HepG2 (cell line): ENCODE measurements at regions not wholly inside any gene's neighbourhood (a gene's known extent, or its start where the extent isn't known, plus 50 kb on each side); places are given as distances from the start of the nearest gene placed in this dataset.

ENCODE experiments used
- CBX1 ChIP-seq: IDR thresholded peaks from one replicate; pipeline ENCODE4 v1.6.1; 2016; ENCODE audit warnings: antibody characterized with exemption, low read depth
- CERS6 ChIP-seq: sonication (generic); formaldehyde crosslinking; IDR thresholded peaks from 2 replicates; pipeline ENCODE4 v1.5.0; 2020; ENCODE audit warnings: missing genetic modification reagents
- CTCF ChIP-seq: sonication (generic); formaldehyde crosslinking; IDR thresholded peaks from 2 replicates; pipeline ENCODE4 v1.5.0; 2020; ENCODE audit warnings: mild to moderate bottlenecking, missing genetic modification reagents, moderate library complexity
- FOXK2 ChIP-seq: fragments of 450-650 bp; IDR thresholded peaks from 2 replicates; pipeline ENCODE4 v1.6.1; 2016
- JUNB ChIP-seq: sonication (generic); formaldehyde crosslinking; IDR thresholded peaks from 2 replicates; pipeline ENCODE4 v1.8.0; 2022; ENCODE audit warnings: missing genetic modification reagents, mild to moderate bottlenecking, borderline replicate concordance
- MAZ ChIP-seq, 2 experiments: sonication (generic) in 1 of 2; formaldehyde crosslinking in 1 of 2; IDR thresholded peaks; 2 replicates each; pipeline versions ENCODE4 v1.5.0 to v1.6.1; 2012 to 2020; ENCODE audit warnings: low read depth in 2 of 2, mild to moderate bottlenecking in 2 of 2, borderline replicate concordance in 1 of 2, improper control_type of control experiment in 1 of 2, low read length in 1 of 2, missing genetic modification reagents in 1 of 2, moderate library complexity in 1 of 2
- PRDM10 ChIP-seq: sonication (generic); formaldehyde crosslinking; IDR thresholded peaks from 2 replicates; pipeline ENCODE4 v1.4.0; 2020; ENCODE audit warnings: low read depth, missing genetic modification reagents
- SNAPC2 ChIP-seq: sonication (generic); formaldehyde crosslinking; IDR thresholded peaks from 2 replicates; pipeline ENCODE4 v1.8.1; 2022; ENCODE audit warnings: mild to moderate bottlenecking, missing genetic modification reagents
- ZBTB40 ChIP-seq, 2 experiments: fragments of 450-650 bp in 1 of 2; sonication (generic) in 1 of 2; formaldehyde crosslinking in 1 of 2; IDR thresholded peaks; 2 replicates each; pipeline versions ENCODE4 v1.6.1 to v1.8.0; 2016 to 2022; ENCODE audit warnings: antibody characterized with exemption in 1 of 2, mild to moderate bottlenecking in 1 of 2, missing genetic modification reagents in 1 of 2
- ZNF790 ChIP-seq: sonication (generic); formaldehyde crosslinking; IDR thresholded peaks from 2 replicates; pipeline ENCODE4 v1.8.0; 2022; ENCODE audit warnings: missing genetic modification reagents, mild to moderate bottlenecking, borderline replicate concordance
- ZSCAN20 ChIP-seq: sonication (generic); formaldehyde crosslinking; IDR thresholded peaks from 2 replicates; pipeline ENCODE4 v1.4.0; 2020; ENCODE audit warnings: missing genetic modification reagents, mild to moderate bottlenecking, borderline replicate concordance
- ZZZ3 ChIP-seq: sonication (generic); formaldehyde crosslinking; IDR thresholded peaks from 2 replicates; pipeline ENCODE4 v1.4.0; 2020; ENCODE audit warnings: missing genetic modification reagents, mild to moderate bottlenecking, borderline replicate concordance

- TF ChIP-seq PRDM10 (no peak), ZSCAN20 (no peak), CTCF (CRISPR knock-in tag) (peak; percentile 94), CERS6 (CRISPR knock-in tag) (no peak), FOXK2 (no peak), JUNB (no peak), SNAPC2 (CRISPR knock-in tag) (no peak), ZBTB40 (IDR thresholded peaks at IDR 0.05) (no peak), ZBTB40 (CRISPR knock-in tag; IDR thresholded peaks at IDR 0.05) (no peak), MAZ (IDR thresholded peaks at IDR 0.05; ENCODE audit: borderline replicate concordance, low read depth, low read length) (no peak), MAZ (CRISPR knock-in tag; IDR thresholded peaks at IDR 0.05; ENCODE audit: low read depth) (no peak), ZZZ3 (CRISPR knock-in tag) (no peak), CBX1 (peak; percentile 65), ZNF790 (no peak)
Observed at GRCh38 chr10:25080880-25081581, 64.6 kb downstream of the THNSL1 start (continued).
